ENCODE measurements at regions not wholly inside any gene's neighbourhood (a gene's known extent, or its start where the extent isn't known, plus 50 kb on each side); places are given as distances from the start of the nearest gene placed in this dataset.

DNA sequence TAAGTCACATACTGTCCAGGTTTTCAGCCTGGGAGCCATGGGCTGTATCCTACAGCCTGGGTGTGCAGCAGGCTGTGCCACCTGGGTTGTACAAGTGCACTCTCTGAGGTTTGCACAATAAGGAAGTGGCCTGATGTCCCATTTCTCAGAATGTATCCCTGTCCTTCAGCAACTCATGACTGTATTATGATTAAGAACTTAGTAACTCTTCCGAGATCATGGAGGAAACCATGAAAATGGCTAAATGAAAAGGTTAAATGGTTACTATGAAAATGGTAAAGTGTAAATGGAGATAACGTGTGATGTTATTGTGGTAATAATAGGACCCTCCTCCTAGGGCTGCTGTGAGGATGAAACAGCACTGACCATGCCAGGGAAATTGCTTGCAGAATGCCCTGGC is 227.6 kb downstream of the ANKRD60 start:
- TF ChIP-seq, protein P1, sequence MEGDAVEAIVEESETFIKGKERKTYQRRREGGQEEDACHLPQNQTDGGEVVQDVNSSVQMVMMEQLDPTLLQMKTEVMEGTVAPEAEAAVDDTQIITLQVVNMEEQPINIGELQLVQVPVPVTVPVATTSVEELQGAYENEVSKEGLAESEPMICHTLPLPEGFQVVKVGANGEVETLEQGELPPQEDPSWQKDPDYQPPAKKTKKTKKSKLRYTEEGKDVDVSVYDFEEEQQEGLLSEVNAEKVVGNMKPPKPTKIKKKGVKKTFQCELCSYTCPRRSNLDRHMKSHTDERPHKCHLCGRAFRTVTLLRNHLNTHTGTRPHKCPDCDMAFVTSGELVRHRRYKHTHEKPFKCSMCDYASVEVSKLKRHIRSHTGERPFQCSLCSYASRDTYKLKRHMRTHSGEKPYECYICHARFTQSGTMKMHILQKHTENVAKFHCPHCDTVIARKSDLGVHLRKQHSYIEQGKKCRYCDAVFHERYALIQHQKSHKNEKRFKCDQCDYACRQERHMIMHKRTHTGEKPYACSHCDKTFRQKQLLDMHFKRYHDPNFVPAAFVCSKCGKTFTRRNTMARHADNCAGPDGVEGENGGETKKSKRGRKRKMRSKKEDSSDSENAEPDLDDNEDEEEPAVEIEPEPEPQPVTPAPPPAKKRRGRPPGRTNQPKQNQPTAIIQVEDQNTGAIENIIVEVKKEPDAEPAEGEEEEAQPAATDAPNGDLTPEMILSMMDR (IDR thresholded peaks at IDR 0.05; ENCODE audit: extremely low read depth in 1 of 2, insufficient read depth in 1 of 2, low read depth in 1 of 2, low read length in 2 of 2), result no peak
- TF ChIP-seq POLR2AphosphoS5 (IDR thresholded peaks at IDR 0.05; ENCODE audit: insufficient read depth, low read depth, low read length) (no peak), EZH2 (IDR thresholded peaks at IDR 0.05; ENCODE audit: borderline replicate concordance, low read depth, low read length, severe bottlenecking) (no peak), JUN (IDR thresholded peaks at IDR 0.05; ENCODE audit: borderline replicate concordance, insufficient read depth, insufficient read length, low read depth) (no peak), POLR2A (IDR thresholded peaks at IDR 0.05; ENCODE audit: low read depth, low read length) (no peak)
